NCI-H2171 treated with DMSO at 0.1 percent for 48 hours (cell line): ENCODE measurements at regions not wholly inside any gene's neighbourhood (a gene's known extent, or its start where the extent isn't known, plus 50 kb on each side); places are given as distances from the start of the nearest gene placed in this dataset.
"Not testable (repeated sequence)": the region's sequence is repeated elsewhere in the genome, so short reads cannot be mapped to it uniquely, and the experiment has no call there.

Experiments used
- DNase-seq: peaks from one replicate; lab custom pipeline; 2025; lab: John Stamatoyannopoulos, UW

DNA sequence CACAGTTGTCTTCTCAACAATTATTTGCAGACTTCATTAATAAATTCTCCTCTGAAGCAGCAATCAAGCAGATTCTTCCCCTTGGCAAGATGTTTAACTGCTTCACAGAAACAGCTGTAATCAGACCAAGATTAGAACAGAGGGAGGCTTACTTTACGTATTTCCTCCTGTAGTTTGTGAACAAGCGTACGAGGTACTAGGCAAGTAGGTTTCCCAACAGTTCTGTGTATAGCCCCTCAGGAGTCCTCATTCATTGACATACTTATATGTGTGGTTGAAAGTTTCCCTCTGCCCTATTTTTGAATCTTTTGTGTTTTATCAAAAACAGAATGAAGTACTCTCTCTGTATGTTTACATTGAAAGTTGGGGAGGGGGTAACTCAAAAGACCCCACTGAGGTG is 128.0 kb downstream of the SPATA31D1 start:
- DNase-seq, result peak; percentile 17

DNA sequence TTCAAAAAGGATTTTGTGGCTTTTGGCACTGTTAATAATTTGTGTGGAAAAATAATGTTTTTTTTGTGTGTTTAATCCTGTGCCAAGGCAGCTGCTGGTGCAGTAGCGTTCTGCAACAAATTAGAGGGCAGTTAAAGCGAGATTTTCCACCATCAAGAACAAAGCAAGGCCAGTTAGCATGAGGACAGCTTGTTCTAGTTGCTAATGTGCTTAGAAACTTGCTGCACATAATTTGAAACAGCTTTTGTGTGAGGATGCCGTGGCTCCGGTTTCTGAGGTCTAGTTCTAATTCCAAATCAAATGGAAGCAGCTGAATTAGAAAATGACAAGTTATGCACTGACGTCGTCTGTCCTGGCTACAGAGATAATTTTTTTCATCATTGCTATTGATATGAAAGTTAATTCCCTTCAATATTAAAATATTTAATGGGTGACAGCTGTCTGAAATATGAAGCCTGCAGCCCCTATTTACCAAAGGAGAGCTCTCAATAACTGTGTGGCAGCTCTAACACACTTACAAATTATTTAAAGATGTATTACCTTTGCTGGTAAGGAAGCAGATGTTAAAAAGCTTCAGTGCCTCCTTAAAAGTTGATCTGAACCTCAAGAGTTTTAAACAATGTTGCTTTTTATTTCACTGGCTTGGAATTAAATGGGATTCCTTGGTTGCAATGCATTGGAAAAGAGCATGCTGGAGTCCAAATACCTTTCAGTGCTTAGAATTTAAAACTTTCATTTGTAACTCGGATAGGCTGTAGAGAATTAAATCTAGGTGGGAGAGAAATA is 128.6 kb downstream of the SPATA31D1 start:
- peak; percentile 75 for DNase-seq

DNA sequence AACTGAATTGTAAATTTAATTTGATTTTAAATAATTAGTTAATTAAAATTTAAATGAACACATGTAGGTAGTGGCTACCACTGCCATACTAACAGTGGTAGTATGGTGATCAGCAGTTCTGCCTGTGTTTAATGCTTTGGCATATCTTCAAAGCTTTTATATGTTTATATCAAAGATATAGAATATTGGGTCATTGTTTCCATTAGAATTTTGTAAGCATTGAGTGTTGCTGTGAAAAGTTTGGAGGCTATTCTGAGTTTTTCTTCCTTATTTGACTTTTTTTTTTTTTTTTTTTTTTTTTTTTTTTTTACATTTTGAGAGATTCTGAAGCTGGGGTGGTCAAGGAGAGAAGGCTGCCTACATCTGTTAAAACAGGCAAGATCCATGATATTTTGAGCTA is 134.2 kb downstream of the SPATA31D1 start:
- no peak for DNase-seq

DNA sequence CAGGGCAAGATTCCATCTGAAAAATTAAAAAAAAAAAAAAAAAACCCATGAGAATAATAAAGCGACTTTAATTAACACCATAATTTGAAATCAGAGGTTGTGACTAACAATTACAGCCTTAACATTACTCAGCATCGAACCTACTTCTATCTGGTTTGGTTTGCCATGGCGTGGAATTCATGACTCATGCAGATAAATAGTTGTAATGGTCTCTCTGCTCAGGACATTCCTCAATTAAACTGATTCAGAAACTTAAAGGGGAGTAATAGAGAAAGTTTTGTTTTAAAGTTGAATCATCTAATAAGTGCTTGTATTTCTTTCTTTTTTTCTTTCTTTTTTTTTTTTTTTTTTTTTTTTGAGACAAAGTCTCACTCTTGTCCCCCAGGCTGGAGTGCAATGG is 135.5 kb downstream of the SPATA31D1 start:
- DNase-seq, result no peak

- no peak for DNase-seq
Observed at GRCh38 chr9:82126256-82126655, 137.7 kb downstream of the SPATA31D1 start.

- DNase-seq, result no peak
Observed at GRCh38 chr9:82127465-82127864, 138.9 kb downstream of the SPATA31D1 start.

- peak; percentile 83 for DNase-seq
Observed at GRCh38 chr9:82128011-82128696, 139.6 kb downstream of the SPATA31D1 start.

GRCh38 chr9:82129708-82130107 is 141.1 kb downstream of the SPATA31D1 start:
- DNase-seq, result no peak

DNA sequence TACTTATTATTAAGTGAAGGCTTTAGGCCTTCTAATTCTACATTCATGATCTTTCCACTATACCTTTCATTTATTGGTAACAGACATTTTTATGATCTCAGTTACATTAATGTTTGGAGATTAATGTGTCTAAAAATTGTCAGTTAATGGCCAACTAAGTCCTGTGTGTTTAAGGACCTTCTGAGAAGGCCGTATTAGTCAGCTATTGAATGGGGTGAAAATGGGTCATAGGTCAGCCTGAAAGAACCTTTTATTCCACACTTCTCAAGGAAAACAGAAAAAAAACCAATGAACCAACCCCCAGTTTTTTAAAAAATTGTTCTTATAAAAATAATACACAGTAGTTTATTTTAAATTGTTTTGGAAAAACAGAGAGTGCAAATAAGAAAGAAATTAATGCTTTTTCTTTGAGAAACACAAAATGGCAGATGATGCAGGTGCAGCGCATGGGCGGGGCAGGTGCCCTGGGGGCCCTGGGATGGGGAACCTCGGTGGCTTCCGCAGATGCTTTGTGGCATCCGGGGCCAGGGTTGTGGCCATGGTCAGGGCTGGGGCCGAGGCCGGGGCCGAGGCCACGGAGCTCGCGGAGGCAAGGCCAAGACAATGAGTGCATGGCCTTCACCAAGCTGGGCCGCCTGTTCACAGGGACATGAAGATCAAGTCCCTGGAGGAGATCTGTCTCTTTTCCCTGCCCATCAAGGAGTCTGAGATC is 141.9 kb downstream of the SPATA31D1 start:
- DNase-seq, result no peak

GRCh38 chr9:82131072-82131471 is 142.5 kb downstream of the SPATA31D1 start:
- no peak for DNase-seq

DNA sequence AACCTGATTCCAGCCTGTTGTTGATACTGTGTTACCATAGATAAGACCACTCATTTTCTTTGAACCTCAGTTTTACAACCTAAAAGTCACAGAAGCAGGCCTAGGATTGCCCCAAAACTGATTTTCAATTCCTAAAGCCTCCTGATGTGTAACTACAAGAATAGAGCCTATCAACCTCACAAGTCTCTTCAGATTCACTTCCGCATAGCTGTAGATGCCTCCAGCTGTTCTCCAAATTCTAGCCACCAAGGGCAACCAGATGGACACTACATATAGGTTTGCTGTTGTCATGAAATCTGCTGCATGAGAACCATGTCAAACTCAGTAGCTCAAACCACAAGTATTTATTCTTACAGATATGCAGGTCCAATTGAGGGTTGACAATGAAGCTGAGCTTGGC is 143.5 kb downstream of the SPATA31D1 start:
- no peak for DNase-seq

DNA sequence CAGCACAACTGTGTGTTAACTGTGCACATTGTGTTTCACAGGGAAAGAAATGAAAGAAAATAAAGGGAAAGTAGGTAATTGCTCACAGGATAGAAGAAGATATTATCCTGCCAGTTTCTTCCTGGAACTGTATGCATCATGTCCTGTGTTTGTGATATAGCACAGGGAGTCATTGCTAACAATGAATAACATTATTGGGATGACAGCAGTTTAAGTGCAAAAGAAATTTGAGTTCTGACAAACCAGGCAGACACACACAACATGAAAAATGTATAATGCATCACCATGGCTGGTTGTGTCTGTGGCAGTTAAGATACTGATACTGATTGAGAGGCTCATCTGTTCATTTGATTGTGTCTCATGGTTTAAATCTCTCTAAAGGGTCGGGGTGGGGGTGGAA is 145.4 kb downstream of the SPATA31D1 start:
- no peak for DNase-seq

DNA sequence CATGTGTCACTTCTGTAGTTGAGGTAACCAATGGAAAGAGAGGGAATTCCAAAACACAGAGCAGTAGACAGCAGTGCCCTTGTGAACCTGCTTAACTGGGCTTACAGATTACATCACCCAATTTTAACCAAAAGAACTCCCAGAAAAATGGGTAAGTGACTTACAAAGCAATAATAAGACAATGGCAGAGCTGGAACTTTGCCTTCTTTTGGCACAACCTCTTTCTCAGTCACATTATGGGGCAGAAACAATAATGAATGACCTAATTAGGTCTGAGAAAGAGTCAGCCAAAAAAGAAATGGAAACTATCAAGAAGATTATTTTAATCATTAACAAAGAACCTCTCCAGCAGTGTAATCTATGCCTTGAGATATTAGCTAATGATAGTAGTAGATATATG is 146.5 kb downstream of the SPATA31D1 start:
- DNase-seq, result no peak

DNA sequence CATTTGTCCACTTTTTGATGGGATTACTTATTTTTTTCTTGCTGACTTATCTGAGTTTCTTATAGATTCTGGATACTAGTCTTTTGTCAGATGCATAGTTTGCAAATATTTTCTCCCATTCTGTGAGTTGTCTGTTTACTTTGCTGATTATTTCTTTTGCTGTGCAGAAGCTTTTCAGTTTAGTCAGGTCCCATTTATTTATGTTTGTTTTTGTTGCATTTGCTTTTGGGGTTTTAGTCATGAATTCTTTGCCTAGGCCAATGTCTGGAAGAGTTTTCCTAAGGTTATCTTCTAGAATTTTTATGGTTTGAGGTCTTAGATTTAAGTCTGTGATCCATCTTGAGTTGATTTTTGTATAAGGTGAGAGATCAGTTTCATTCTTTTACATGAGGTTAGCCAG is 149.5 kb downstream of the SPATA31D1 start:
- not testable (repeated sequence) for DNase-seq

DNA sequence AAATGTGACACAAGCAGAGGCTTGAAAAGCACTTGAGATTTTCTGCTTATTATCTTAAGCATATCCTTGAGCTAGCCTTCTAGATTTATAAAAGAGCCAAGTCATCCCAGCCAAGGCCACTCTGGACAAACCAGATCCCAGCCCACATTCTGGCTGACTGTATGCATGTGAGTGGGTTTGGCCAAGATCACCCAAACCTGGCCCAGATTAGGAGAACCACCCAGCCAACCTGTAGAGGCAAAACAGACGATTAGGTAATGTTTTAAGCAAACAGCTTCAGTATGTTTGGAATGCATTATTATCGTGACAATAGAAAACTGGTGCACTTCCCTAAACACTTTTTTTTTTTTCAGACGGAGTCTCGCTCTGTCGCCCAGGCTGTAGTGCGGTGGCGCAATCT is 151.9 kb downstream of the SPATA31D1 start:
- DNase-seq, result no peak

GRCh38 chr9:82144803-82145202 is 156.2 kb downstream of the SPATA31D1 start:
- no peak for DNase-seq

DNA sequence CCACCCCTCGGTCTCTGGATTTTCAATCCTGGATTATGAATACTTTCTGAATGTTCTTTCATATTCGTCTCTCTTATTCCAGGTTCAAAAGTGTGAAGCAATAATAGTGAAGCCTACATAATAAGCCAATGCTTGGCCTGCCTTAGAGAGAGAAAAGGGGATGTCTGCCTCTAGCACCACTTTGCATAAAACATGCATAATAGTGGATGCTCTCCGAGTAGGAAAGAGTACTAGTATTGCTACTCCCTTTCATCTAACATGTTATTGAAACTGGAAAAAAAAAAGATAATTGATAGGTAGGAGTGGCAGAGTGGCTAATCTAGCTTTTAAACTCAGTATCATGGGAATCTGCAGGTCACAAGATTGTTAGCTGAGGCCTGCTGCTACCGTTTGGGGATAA is 158.1 kb downstream of the SPATA31D1 start:
- no peak for DNase-seq

GRCh38 chr9:82147798-82148425 is 159.3 kb downstream of the SPATA31D1 start:
- DNase-seq, result no peak

- peak; percentile 25 for DNase-seq
Observed at GRCh38 chr9:82148426-82148810, 159.8 kb downstream of the SPATA31D1 start.

DNA sequence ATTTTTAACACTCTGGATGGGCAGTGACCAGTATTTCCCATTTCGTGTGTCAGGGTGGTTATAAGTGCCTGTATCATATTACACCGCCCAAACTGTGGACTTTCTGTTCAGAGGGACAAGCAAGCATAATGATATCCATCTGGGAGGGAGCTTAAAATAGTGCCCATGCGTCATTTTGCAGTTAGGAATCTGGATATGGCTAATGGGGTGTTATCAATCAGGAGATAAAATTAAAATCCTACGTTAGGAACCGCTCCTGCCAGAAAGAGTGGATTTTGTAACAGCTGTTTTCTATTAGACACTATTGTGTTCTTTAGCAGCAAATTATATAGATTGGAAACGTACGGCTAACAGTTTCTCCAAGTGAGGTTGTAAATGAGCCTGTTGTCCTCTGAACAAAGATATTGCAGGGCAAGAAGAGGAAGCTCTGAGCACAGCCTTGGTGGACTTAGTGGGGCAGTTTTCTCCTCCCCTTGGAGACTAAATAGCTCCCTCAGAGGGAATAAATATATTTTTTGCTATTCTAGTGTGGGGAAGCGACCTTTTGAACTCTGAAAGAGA is 160.4 kb downstream of the SPATA31D1 start:
- peak; percentile 50 for DNase-seq

DNA sequence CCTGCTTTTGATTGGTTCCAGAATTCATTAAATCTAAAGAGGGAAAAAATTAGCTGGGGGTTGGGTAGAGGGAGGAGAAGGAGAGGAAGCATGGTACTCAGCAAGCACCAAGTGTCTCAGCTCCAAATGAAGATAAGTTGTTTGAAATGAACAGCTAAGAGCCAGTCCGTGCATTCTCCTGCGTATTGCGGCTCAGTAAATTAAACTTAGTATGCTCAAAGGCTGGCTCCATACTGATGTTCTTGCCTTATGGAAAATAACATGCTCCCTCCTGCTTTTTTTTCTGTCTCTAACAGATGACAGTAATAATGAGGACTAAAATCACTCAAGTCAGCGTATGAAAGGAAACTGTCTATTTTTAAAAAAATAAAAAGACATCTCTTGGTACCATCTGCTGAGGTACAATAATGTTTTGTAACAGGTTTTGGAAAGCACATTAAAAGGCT is 161.0 kb downstream of the SPATA31D1 start:
- DNase-seq, result peak; percentile 85

- no peak for DNase-seq
Observed at GRCh38 chr9:82152181-82152580, 163.6 kb downstream of the SPATA31D1 start.
